CD14-positive monocyte (primary cell): ENCODE measurements at regions not wholly inside any gene's neighbourhood (a gene's known extent, or its start where the extent isn't known, plus 50 kb on each side); places are given as distances from the start of the nearest gene placed in this dataset.

Experiments
- DNase-seq, 3 donors: peaks; one replicate each; pipeline ENCODE4 v3.0.0-alpha.2; 2011 to 2022
- H2AFZ ChIP-seq: 2 replicates; pipeline ENCODE4 v1.6.0; 2012; ENCODE audit warnings: mild to moderate bottlenecking, low read depth, low read length, inconsistent platforms; ENCODE audit not compliant: insufficient read depth, poor library complexity, severe bottlenecking
- H3K27ac ChIP-seq, 2 donors: 1 replicate in 1 of 2; 2 replicates in 1 of 2; pipeline ENCODE4 v1.5.1; 2012 to 2013; ENCODE audit warnings: low read length in 2 of 2, control low read depth in 1 of 2, inconsistent platforms in 1 of 2, low read depth in 1 of 2, mild to moderate bottlenecking in 1 of 2
- H3K27me3 ChIP-seq, 2 donors: one replicate each; pipeline versions ENCODE4 v1.6.0 to v1.6.1; 2011 to 2013; ENCODE audit warnings: low read length in 2 of 2; ENCODE audit not compliant: control insufficient read depth in 2 of 2, insufficient read depth in 2 of 2
- H3K36me3 ChIP-seq, 2 donors: replicated peaks in 1 of 2; 1 replicate in 1 of 2; 2 replicates in 1 of 2; pipeline versions ENCODE4 v1.5.1 to v1.6.1; 2012 to 2013; ENCODE audit warnings: low read length in 2 of 2, control low read depth in 1 of 2, inconsistent platforms in 1 of 2, mild to moderate bottlenecking in 1 of 2; ENCODE audit not compliant: insufficient read depth in 2 of 2, control insufficient read depth in 1 of 2
- H3K4me1 ChIP-seq, 2 donors: 1 replicate in 1 of 2; 2 replicates in 1 of 2; pipeline versions ENCODE4 v1.5.1 to v1.6.1; 2012 to 2013; ENCODE audit warnings: low read length in 2 of 2, control low read depth in 1 of 2, inconsistent platforms in 1 of 2, mild to moderate bottlenecking in 1 of 2, moderate library complexity in 1 of 2; ENCODE audit not compliant: insufficient read depth in 2 of 2, control insufficient read depth in 1 of 2
- H3K4me2 ChIP-seq: replicated peaks from 2 replicates; pipeline ENCODE3; 2012; ENCODE audit warnings: low read length, moderate library complexity, mild to moderate bottlenecking; ENCODE audit not compliant: poor library complexity, severe bottlenecking; ENCODE audit errors: extremely low read depth
- H3K4me3 ChIP-seq, 3 experiments: fragments of 200-600 bp in 1 of 3; sonication (generic) in 1 of 3; replicated peaks in 1 of 3; 1 replicate in 2 of 3; 2 replicates in 1 of 3; pipeline ENCODE4 v1.5.1; 2011 to 2013; ENCODE audit warnings: low read length in 3 of 3, mild to moderate bottlenecking in 3 of 3, control low read depth in 2 of 3, low read depth in 2 of 3, inconsistent platforms in 1 of 3, moderate library complexity in 1 of 3
- H3K79me2 ChIP-seq: 2 replicates; pipeline ENCODE4 v1.6.0; 2012; ENCODE audit warnings: mild to moderate bottlenecking, control low read depth, inconsistent platforms, low read length, moderate library complexity; ENCODE audit not compliant: insufficient read depth
- H3K9ac ChIP-seq: 2 replicates; pipeline ENCODE4 v1.6.0; 2017; ENCODE audit warnings: low read length, mild to moderate bottlenecking; ENCODE audit not compliant: insufficient read depth, poor library complexity, severe bottlenecking
- H3K9me3 ChIP-seq, 2 donors: replicated peaks in 1 of 2; 1 replicate in 1 of 2; 2 replicates in 1 of 2; pipeline versions ENCODE4 v1.5.1 to v1.6.1; 2012 to 2013; ENCODE audit warnings: low read length in 2 of 2, control low read depth in 1 of 2; ENCODE audit not compliant: control insufficient read depth in 1 of 2, insufficient read depth in 1 of 2
- H4K20me1 ChIP-seq: 2 replicates; pipeline ENCODE4 v1.6.0; 2012; ENCODE audit warnings: mild to moderate bottlenecking, low read length, control low read depth, moderate library complexity; ENCODE audit not compliant: insufficient read depth
- H3K27ac Mint-ChIP-seq, 7 donors: one replicate each; pipeline ENCODE4 v1.8.0; 2020; ENCODE audit warnings: mild to moderate bottlenecking in 7 of 7, mixed read lengths in 7 of 7, moderate library complexity in 6 of 7, inconsistent platforms in 2 of 7
- H3K27me3 Mint-ChIP-seq, 3 donors: one replicate each; pipeline ENCODE4 v1.8.0; 2021 to 2022; ENCODE audit warnings: low read depth in 3 of 3, mild to moderate bottlenecking in 3 of 3, mixed read lengths in 3 of 3, moderate library complexity in 3 of 3, inconsistent platforms in 1 of 3
- H3K36me3 Mint-ChIP-seq, 2 donors: one replicate each; pipeline ENCODE4 v1.8.0; 2020; ENCODE audit warnings: mixed read lengths in 2 of 2, inconsistent platforms in 1 of 2, mild to moderate bottlenecking in 1 of 2
- H3K4me1 Mint-ChIP-seq: one replicate; pipeline ENCODE4 v1.8.0; 2020; ENCODE audit warnings: mild to moderate bottlenecking, mixed read lengths
- H3K4me3 Mint-ChIP-seq, 2 donors: one replicate each; pipeline ENCODE4 v1.8.0; 2020; ENCODE audit warnings: mild to moderate bottlenecking in 2 of 2, mixed read lengths in 2 of 2, moderate library complexity in 1 of 2
- H3K9me3 Mint-ChIP-seq, 7 donors: one replicate each; pipeline ENCODE4 v1.8.0; 2020 to 2022; ENCODE audit warnings: mixed read lengths in 7 of 7, mild to moderate bottlenecking in 6 of 7, moderate library complexity in 6 of 7, inconsistent platforms in 2 of 7
- WGBS: methylation state at CpG from one replicate; pipeline ENCODE4 v1.1.5; 2013; ENCODE audit warnings: missing lambda C conversion rate; ENCODE audit not compliant: insufficient coverage; 5-methylcytosine and 5-hydroxymethylcytosine counted together
- intact Hi-C, 2 donors: fragments of 100-400 bp; cut with micrococcal nuclease; formaldehyde crosslinking; loops; one replicate each; pipeline versions ENCODE4 v1.15.0 to v1.15.1; 2023
- TF ChIP-seq, protein P1 (sequence below): fragments of 200-600 bp; IDR thresholded peaks from one replicate; pipeline ENCODE4 v1.8.0; 2022; ENCODE audit warnings: antibody characterized with exemption, mild to moderate bottlenecking

GRCh38 chr6:23348185-23348584 is 777.8 kb upstream of the NRSN1 start:
- TF ChIP-seq, protein P1, sequence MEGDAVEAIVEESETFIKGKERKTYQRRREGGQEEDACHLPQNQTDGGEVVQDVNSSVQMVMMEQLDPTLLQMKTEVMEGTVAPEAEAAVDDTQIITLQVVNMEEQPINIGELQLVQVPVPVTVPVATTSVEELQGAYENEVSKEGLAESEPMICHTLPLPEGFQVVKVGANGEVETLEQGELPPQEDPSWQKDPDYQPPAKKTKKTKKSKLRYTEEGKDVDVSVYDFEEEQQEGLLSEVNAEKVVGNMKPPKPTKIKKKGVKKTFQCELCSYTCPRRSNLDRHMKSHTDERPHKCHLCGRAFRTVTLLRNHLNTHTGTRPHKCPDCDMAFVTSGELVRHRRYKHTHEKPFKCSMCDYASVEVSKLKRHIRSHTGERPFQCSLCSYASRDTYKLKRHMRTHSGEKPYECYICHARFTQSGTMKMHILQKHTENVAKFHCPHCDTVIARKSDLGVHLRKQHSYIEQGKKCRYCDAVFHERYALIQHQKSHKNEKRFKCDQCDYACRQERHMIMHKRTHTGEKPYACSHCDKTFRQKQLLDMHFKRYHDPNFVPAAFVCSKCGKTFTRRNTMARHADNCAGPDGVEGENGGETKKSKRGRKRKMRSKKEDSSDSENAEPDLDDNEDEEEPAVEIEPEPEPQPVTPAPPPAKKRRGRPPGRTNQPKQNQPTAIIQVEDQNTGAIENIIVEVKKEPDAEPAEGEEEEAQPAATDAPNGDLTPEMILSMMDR: no peak
- Histone ChIP-seq H3K9me3 (no peaks in the 10 kb centered on the region), H3K4me3 (no peak overlapping the region), H3K4me2 (no peak overlapping the region), H3K79me2 (no peaks in the 10 kb centered on the region), H3K27me3 (no peaks in the 10 kb centered on the region), H3K4me1 (no peaks in the 10 kb centered on the region), H3K27ac (no peak overlapping the region), H3K9ac (no peak overlapping the region), H4K20me1 (no peaks in the 10 kb centered on the region), H3K36me3 (no peaks in the 10 kb centered on the region), H2AFZ (no peak overlapping the region)
- DNase-seq: no peak
- H3K36me3 Mint-ChIP-seq: no peaks in the 10 kb centered on the region
- peaks cover 2 to 14% (median 3%) of the 10 kb centered on the region in 7 donors for H3K9me3 Mint-ChIP-seq
- WGBS: no CpG with 5 or more reads among the region's 3 CpGs
- H3K27me3 Mint-ChIP-seq: no peaks in the 10 kb centered on the region
- no peaks in the 10 kb centered on the region for H3K4me1 Mint-ChIP-seq
- no peak overlapping the region for H3K27ac Mint-ChIP-seq
- no peak overlapping the region for H3K4me3 Mint-ChIP-seq
- intact Hi-C loops: no loop called here

GRCh38 chr6:23349521-23350147 is 776.4 kb upstream of the NRSN1 start:
- WGBS: no CpG with 5 or more reads among the region's 3 CpGs
- H3K27me3 Mint-ChIP-seq: no peaks in the 10 kb centered on the region
- H3K4me2 ChIP-seq: no peak overlapping the region

More at GRCh38 chr6:23349521-23350147, 776.4 kb upstream of the NRSN1 start:
- no peaks in the 10 kb centered on the region for H3K79me2 ChIP-seq
- no peak for DNase-seq
- H3K4me3 ChIP-seq: no peak overlapping the region
- H3K36me3 ChIP-seq: no peaks in the 10 kb centered on the region
- no peak overlapping the region for H3K27ac Mint-ChIP-seq
- H3K9ac ChIP-seq: no peak overlapping the region
- H2AFZ ChIP-seq: no peak overlapping the region
- H4K20me1 ChIP-seq: no peaks in the 10 kb centered on the region
- no peaks in the 10 kb centered on the region for H3K36me3 Mint-ChIP-seq
- no peaks in the 10 kb centered on the region for H3K4me1 ChIP-seq
- no peaks in the 10 kb centered on the region for H3K27me3 ChIP-seq
- H3K9me3 Mint-ChIP-seq: peaks cover 0 to 12% (median 3%) of the 10 kb centered on the region in 7 donors
- no peak overlapping the region for H3K27ac ChIP-seq
- no peaks in the 10 kb centered on the region for H3K4me1 Mint-ChIP-seq
- H3K4me3 Mint-ChIP-seq: no peak overlapping the region
- TF ChIP-seq, protein P1: no peak
- intact Hi-C loops: no loop called here
- no peaks in the 10 kb centered on the region for H3K9me3 ChIP-seq
